Ovary (tissue), 3 donors: ENCODE measurements at regions not wholly inside any gene's neighbourhood (a gene's known extent, or its start where the extent isn't known, plus 50 kb on each side); places are given as distances from the start of the nearest gene placed in this dataset.

Experiments used
- CTCF ChIP-seq, 3 donors: fragments of 450-650 bp in 2 of 3; fragments of 200-600 bp in 1 of 3; IDR thresholded peaks; one replicate each; pipeline versions ENCODE4 v1.5.1 to v1.8.0; 2016 to 2022; ENCODE audit warnings: antibody characterized with exemption in 3 of 3, mild to moderate bottlenecking in 1 of 3
- EP300 ChIP-seq: sonication (generic); formaldehyde crosslinking; IDR thresholded peaks from one replicate; pipeline ENCODE4 v1.6.1; 2017; ENCODE audit warnings: antibody characterized with exemption
- POLR2A ChIP-seq: fragments of 450-650 bp; IDR thresholded peaks from one replicate; pipeline ENCODE4 v1.6.1; 2017; ENCODE audit warnings: antibody characterized with exemption, mild to moderate bottlenecking, moderate library complexity
- donor health status: DM: no; HTN: no; CAD: no.

- no peak for TF ChIP-seq CTCF (IDR thresholded peaks at IDR 0.05)
- TF ChIP-seq EP300, result no peak
- TF ChIP-seq POLR2A, result no peak
These were observed 204.3 kb downstream of the SUCLA2 start for GRCh38 chr13:47796816-47797215.
